Spleen (tissue), 11 donors: ENCODE measurements at regions not wholly inside any gene's neighbourhood (a gene's known extent, or its start where the extent isn't known, plus 50 kb on each side); places are given as distances from the start of the nearest gene placed in this dataset.

ENCODE experiments used
- DNase-seq: peaks from one replicate; pipeline ENCODE4 v3.0.0-alpha.2; 2020
- H3K27ac ChIP-seq, 8 donors: fragments of 200-600 bp; sonication (generic) in 7 of 8; 1 replicate in 4 of 8; 2 replicates in 4 of 8; pipeline versions ENCODE4 v1.5.0 to v1.8.0; 2016 to 2021; ENCODE audit warnings: inconsistent platforms in 4 of 8, mild to moderate bottlenecking in 4 of 8, moderate library complexity in 1 of 8
- H3K27me3 ChIP-seq, 7 donors: fragments of 200-600 bp; sonication (generic) in 6 of 7; replicated peaks in 1 of 7; 1 replicate in 4 of 7; 2 replicates in 3 of 7; pipeline versions ENCODE4 v1.5.0 to v1.8.0; 2016 to 2021; ENCODE audit warnings: inconsistent platforms in 3 of 7, mild to moderate bottlenecking in 1 of 7
- H3K36me3 ChIP-seq, 6 donors: fragments of 200-600 bp; sonication (generic) in 5 of 6; 1 replicate in 4 of 6; 2 replicates in 2 of 6; pipeline versions ENCODE4 v1.5.0 to v1.8.0; 2016 to 2021; ENCODE audit warnings: inconsistent platforms in 2 of 6
- H3K4me1 ChIP-seq, 6 donors: fragments of 200-600 bp; sonication (generic) in 5 of 6; 1 replicate in 3 of 6; 2 replicates in 3 of 6; pipeline versions ENCODE4 v1.5.0 to v1.8.0; 2016 to 2021; ENCODE audit warnings: inconsistent platforms in 3 of 6
- H3K4me3 ChIP-seq, 8 donors: fragments of 200-600 bp; sonication (generic) in 7 of 8; 1 replicate in 4 of 8; 2 replicates in 4 of 8; pipeline versions ENCODE4 v1.5.0 to v1.8.0; 2016 to 2021; ENCODE audit warnings: inconsistent platforms in 4 of 8, mild to moderate bottlenecking in 4 of 8, moderate library complexity in 2 of 8
- H3K9me3 ChIP-seq, 8 donors: fragments of 200-600 bp; sonication (generic) in 7 of 8; 1 replicate in 4 of 8; 2 replicates in 4 of 8; pipeline versions ENCODE4 v1.5.0 to v1.8.0; 2016 to 2021; ENCODE audit warnings: inconsistent platforms in 4 of 8
- CTCF ChIP-seq, 11 experiments: fragments of 200-600 bp in 7 of 11; fragments of 450-650 bp in 4 of 11; sonication (generic) in 4 of 11; IDR thresholded peaks in 8 of 11; conservative IDR thresholded peaks in 3 of 11; 1 replicate in 7 of 11; 2 replicates in 4 of 11; pipeline versions ENCODE4 v1.4.0 to v1.8.0; 2016 to 2021; ENCODE audit warnings: antibody characterized with exemption in 11 of 11, inconsistent platforms in 4 of 11, mild to moderate bottlenecking in 1 of 11
- POLR2A ChIP-seq, 3 donors: fragments of 450-650 bp; IDR thresholded peaks; one replicate each; pipeline ENCODE4 v1.5.1; 2017; ENCODE audit warnings: antibody characterized with exemption in 3 of 3, mild to moderate bottlenecking in 1 of 3
- POLR2AphosphoS5 ChIP-seq, 3 donors: sonication (generic); formaldehyde crosslinking; IDR thresholded peaks; one replicate each; pipeline ENCODE4 v1.5.1; 2017; ENCODE audit warnings: antibody characterized with exemption in 3 of 3
- WGBS, 5 donors: extraction: QIAGEN DNeasy Blood & Tissue Kit in 3 of 5; methylation state at CpG; one replicate each; pipeline versions ENCODE4 v1.1.5 to v1.1.7; 2013 to 2018; 5-methylcytosine and 5-hydroxymethylcytosine counted together
- intact Hi-C: fragments of 100-400 bp; cut with DNase I; formaldehyde crosslinking; loops from one replicate; pipeline ENCODE4 v1.15.0; 2023; ENCODE audit warnings: low total_unique reads
- donor health status: healthy with polysubstance abuse.
- donor health status: DM: no; HTN: no; CAD: no; lungs with moderate emphysema.
- donor health status: DM: no; HTN: no; CAD: no.
- donor health status: Bipolar disorder and iron deficiency.
- donor health status: healthy.
- donor health status: DM: no; HTN: no; CAD: no.
- donor health status: DM: yes; HTN: yes; CAD: no.

GRCh38 chr5:110165366-110165765 lies 475.6 kb downstream of the MAN2A1 start:
- intact Hi-C loops: no loop called here
- no peak for DNase-seq
- TF ChIP-seq CTCF (IDR thresholded peaks at IDR 0.05 in 8 of 11, conservative IDR thresholded peaks at IDR 0.05 in 3 of 11): no peak
- no peak for TF ChIP-seq POLR2AphosphoS5 (IDR thresholded peaks at IDR 0.05)
- no peak for TF ChIP-seq POLR2A (IDR thresholded peaks at IDR 0.05)

GRCh38 chr5:110167384-110167783 lies 477.7 kb downstream of the MAN2A1 start:
- Histone ChIP-seq H3K36me3 (no peaks in the 10 kb centered on the region), H3K27me3 (no peaks in the 10 kb centered on the region), H3K27ac (no peak overlapping the region), H3K4me3 (no peak overlapping the region), H3K4me1 (no peaks in the 10 kb centered on the region), H3K9me3 (peaks cover 0 to 30% (median 22%) of the 10 kb centered on the region in 8 donors)
- no peak for TF ChIP-seq CTCF (IDR thresholded peaks at IDR 0.05 in 8 of 11, conservative IDR thresholded peaks at IDR 0.05 in 3 of 11)
- no peak for TF ChIP-seq POLR2AphosphoS5 (IDR thresholded peaks at IDR 0.05)
- TF ChIP-seq POLR2A (IDR thresholded peaks at IDR 0.05): no peak
- DNase-seq: no peak
- intact Hi-C loops: no loop called here
- 81 to 95% (median 89%) methylated on average over 2 of the region's 2 CpGs for WGBS, 5 donors

More at GRCh38 chr5:110165366-110165765, 475.6 kb downstream of the MAN2A1 start:
- no peak overlapping the region for H3K27ac ChIP-seq
- no peaks in the 10 kb centered on the region for H3K27me3 ChIP-seq
- H3K4me1 ChIP-seq: no peaks in the 10 kb centered on the region
- H3K9me3 ChIP-seq: peaks cover 0 to 10% (median 6%) of the 10 kb centered on the region in 8 donors
- no peak overlapping the region for H3K4me3 ChIP-seq
- H3K36me3 ChIP-seq: no peaks in the 10 kb centered on the region

GRCh38 chr5:110169461-110169860 lies 479.7 kb downstream of the MAN2A1 start:
- Histone ChIP-seq H3K4me1 (no peaks in the 10 kb centered on the region), H3K9me3 (peaks cover 0 to 31% (median 22%) of the 10 kb centered on the region in 8 donors), H3K27ac (no peak overlapping the region), H3K36me3 (no peaks in the 10 kb centered on the region), H3K4me3 (no peak overlapping the region), H3K27me3 (no peaks in the 10 kb centered on the region)
- TF ChIP-seq POLR2A (IDR thresholded peaks at IDR 0.05) (no peak), POLR2AphosphoS5 (IDR thresholded peaks at IDR 0.05) (no peak), CTCF (IDR thresholded peaks at IDR 0.05 in 8 of 11, conservative IDR thresholded peaks at IDR 0.05 in 3 of 11) (no peak)
- 77 to 88% (median 85%) methylated on average over 2 of the region's 2 CpGs for WGBS, 5 donors
- intact Hi-C loops: no loop called here
- DNase-seq: no peak

- Histone ChIP-seq H3K27ac (no peak overlapping the region), H3K4me1 (no peaks in the 10 kb centered on the region), H3K9me3 (peaks cover 0 to 7% (median 0%) of the 10 kb centered on the region in 8 donors), H3K36me3 (no peaks in the 10 kb centered on the region), H3K4me3 (no peak overlapping the region), H3K27me3 (no peaks in the 10 kb centered on the region)
- intact Hi-C loops: no loop called here
- TF ChIP-seq POLR2A (IDR thresholded peaks at IDR 0.05) (no peak), CTCF (IDR thresholded peaks at IDR 0.05 in 8 of 11, conservative IDR thresholded peaks at IDR 0.05 in 3 of 11) (no peak), POLR2AphosphoS5 (IDR thresholded peaks at IDR 0.05) (no peak)
- DNase-seq: no peak
- 83 to 100% (median 86%) methylated on average over 2 of the region's 2 CpGs for WGBS, 5 donors
Observed at GRCh38 chr5:110177729-110178128, 488.0 kb downstream of the MAN2A1 start.
